BLaER1 treated with 17β-estradiol and CSF1 and Interleukin-3, amounts not matched to agents 10 nM and 100 nM (cell line): ENCODE measurements at regions not wholly inside any gene's neighbourhood (a gene's known extent, or its start where the extent isn't known, plus 50 kb on each side); places are given as distances from the start of the nearest gene placed in this dataset.
A peak's percentile ranks its signal among the peaks of the same experiment; 100 is the strongest.
"Not testable (repeated sequence)": the region's sequence is repeated elsewhere in the genome, so short reads cannot be mapped to it uniquely, and the experiment has no call there.

Experiments used
- H3K27ac ChIP-seq, 11 experiments: shearing (Covaris generic); formaldehyde crosslinking; 2 replicates each; pipeline ENCODE4 v1.8.1; 2022
- H3K27me3 ChIP-seq, 11 experiments: shearing (Covaris generic); formaldehyde crosslinking; 2 replicates each; pipeline ENCODE4 v1.8.1; 2022
- H3K36me3 ChIP-seq, 11 experiments: shearing (Covaris generic); formaldehyde crosslinking; 2 replicates each; pipeline ENCODE4 v1.8.1; 2022
- H3K4me1 ChIP-seq, 10 experiments: shearing (Covaris generic); formaldehyde crosslinking; 2 replicates each; pipeline ENCODE4 v1.8.1; 2022
- H3K4me2 ChIP-seq, 11 experiments: shearing (Covaris generic); formaldehyde crosslinking; 2 replicates each; pipeline ENCODE4 v1.8.1; 2022
- H3K4me3 ChIP-seq, 10 experiments: shearing (Covaris generic); formaldehyde crosslinking; 2 replicates each; pipeline ENCODE4 v1.8.1; 2022
- H3K9ac ChIP-seq, 11 experiments: shearing (Covaris generic); formaldehyde crosslinking; 2 replicates each; pipeline ENCODE4 v1.8.1; 2022
- H3K9me3 ChIP-seq, 11 experiments: shearing (Covaris generic); formaldehyde crosslinking; replicated peaks in 1 of 11; 2 replicates each; pipeline ENCODE4 v1.8.1; 2022
- H4K20me1 ChIP-seq, 11 experiments: shearing (Covaris generic); formaldehyde crosslinking; 2 replicates each; pipeline ENCODE4 v1.8.1; 2022
- Cebpa-rat ChIP-seq, 11 experiments: shearing (Covaris generic); IDR thresholded peaks; 2 replicates each; pipeline ENCODE4 v1.8.1; 2022

DNA sequence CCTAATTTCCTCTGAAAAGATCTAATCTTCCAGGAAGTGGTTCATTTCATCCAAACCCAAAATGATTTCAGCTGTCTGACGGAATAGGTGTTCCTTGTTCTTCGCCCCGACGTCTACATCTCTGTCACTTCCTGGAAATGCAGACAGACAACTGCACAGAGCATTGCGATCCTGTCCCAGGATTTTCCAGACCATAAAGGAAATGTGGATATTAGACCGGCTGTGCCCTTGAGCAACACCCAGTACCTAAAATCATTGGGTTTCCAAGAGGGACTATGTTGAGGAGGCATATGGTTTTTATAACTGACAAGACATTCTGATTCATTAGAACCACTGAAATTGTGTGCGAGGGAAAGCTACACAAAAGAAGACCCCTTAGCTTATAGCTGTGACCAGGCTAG is 74.2 kb downstream of the MSX2 start:
- Histone ChIP-seq H3K9me3 (peaks cover 0 to 8% (median 4%) of the 10 kb centered on the region in 11 experiments; a peak in 5 of 22 replicates), H3K4me2 (no peak overlapping the region), H3K9ac (no peak overlapping the region), H4K20me1 (no peaks in the 10 kb centered on the region), H3K36me3 (no peaks in the 10 kb centered on the region), H3K4me1 (no peaks in the 10 kb centered on the region), H3K4me3 (no peak overlapping the region), H3K27ac (no peak overlapping the region), H3K27me3 (no peaks in the 10 kb centered on the region)
- TF ChIP-seq Cebpa-rat (IDR thresholded peaks at IDR 0.05): no peak

DNA sequence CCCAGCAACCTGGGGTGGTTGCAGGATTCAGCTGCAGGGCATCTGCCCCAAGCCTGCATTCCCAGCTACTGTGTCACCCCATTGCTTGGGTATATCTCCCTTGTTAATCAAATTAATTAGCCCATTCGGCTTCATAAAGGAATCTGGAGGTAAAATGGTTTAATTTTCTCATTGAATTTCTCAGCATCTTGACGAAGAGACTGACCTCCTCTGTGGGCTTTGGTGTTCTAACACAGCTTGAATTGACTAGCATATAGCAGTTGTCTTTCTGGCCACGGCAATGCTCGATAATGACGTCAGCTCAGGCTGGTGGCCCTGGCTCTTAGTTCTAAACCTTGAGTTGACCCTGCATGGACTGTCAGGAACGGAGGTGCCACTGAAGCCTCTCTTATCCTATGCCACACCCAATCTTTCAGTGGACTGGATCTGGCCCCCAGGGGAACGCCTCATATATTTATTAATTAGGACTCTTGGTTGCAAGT is 72.4 kb downstream of the MSX2 start:
- Histone ChIP-seq H3K36me3 (no peaks in the 10 kb centered on the region), H3K4me2 (no peak overlapping the region), H3K4me1 (peaks cover 0 to 1% (median 0%) of the 10 kb centered on the region in 10 experiments; a peak in 1 of 20 replicates), H4K20me1 (no peaks in the 10 kb centered on the region), H3K27me3 (no peaks in the 10 kb centered on the region), H3K4me3 (no peak overlapping the region), H3K9ac (no peak overlapping the region), H3K9me3 (peaks cover 0 to 8% (median 4%) of the 10 kb centered on the region in 11 experiments; a peak in 5 of 22 replicates), H3K27ac (no peak overlapping the region)
- no peak for TF ChIP-seq Cebpa-rat (IDR thresholded peaks at IDR 0.05)

DNA sequence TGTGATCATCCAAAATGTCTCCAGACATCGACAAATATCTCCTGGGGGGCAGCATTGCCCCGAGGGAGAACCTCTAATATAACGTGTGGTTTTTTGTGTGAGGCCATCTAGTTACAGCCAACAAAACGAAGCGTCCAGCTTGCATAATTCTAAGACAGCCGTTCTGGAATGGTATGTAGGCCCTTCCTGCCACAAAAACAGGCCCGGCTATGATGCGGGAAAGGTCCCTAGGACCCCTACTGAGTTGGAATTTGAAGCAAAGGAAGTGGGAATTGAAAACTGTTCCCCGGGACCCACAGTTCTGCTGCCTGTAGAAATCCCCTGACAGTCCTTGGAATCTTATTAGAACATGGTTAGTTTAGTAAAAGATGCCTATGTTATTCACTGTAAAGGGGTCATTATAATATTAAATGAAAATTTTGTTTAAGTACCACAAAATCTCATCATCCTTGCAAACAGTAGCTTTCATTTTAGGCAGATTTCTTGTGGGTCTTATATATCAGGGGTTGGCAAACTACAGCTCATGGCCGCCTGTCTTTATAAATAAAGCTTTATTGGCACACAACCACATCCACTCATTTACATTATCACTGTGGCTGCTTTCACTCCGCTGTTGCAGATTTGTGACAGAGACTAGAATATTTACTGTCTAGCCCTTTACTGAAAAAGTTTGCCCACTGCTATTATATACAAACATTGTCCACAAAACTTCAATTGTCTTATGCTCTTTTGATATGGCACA is 70.7 kb downstream of the MSX2 start:
- Histone ChIP-seq H3K27ac (no peak overlapping the region), H3K9me3 (no peaks in the 10 kb centered on the region), H3K4me1 (peaks cover 0 to 15% (median 5%) of the 10 kb centered on the region in 10 experiments; a peak in 11 of 20 replicates), H3K27me3 (no peaks in the 10 kb centered on the region), H4K20me1 (no peaks in the 10 kb centered on the region), H3K36me3 (no peaks in the 10 kb centered on the region), H3K9ac (no peak overlapping the region), H3K4me2 (no peak overlapping the region), H3K4me3 (no peak overlapping the region)
- TF ChIP-seq Cebpa-rat (IDR thresholded peaks at IDR 0.05): no peak

DNA sequence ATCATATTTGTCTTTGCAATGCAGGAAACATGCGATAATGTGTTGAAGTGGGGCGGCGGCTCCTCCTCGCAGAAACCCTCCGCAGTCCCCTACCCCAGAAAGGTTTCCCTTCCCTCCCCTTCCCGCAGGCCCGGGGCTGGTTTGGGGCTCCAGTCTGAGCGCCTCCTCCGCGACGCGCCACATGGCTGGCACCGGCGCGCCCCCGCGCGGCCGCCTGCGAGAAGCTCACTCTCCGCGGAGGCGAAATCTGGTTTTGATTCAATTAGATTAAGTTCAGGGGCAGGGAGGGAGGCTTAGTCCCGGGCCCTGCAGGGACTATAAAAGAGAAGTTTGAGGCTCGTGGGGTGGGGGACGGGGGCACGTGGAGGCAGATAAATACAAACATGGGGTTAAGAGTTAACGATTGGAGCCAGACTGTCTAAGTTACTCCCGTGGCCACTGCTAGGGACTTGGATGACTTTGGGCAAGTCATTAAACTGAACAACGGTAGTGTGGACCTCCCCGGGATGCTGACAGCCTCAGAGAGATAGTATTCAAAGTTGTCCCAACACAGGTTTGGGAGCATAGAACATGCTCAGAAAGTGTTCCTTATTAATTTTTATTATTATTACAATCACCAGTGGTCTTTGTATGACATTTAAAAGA is 69.4 kb downstream of the MSX2 start:
- H3K27ac ChIP-seq: no peak overlapping the region
- peaks cover 0 to 28% (median 5%) of the 10 kb centered on the region in 10 experiments; a peak in 11 of 20 replicates for H3K4me1 ChIP-seq
- no peak overlapping the region for H3K9ac ChIP-seq
- no peaks in the 10 kb centered on the region for H3K27me3 ChIP-seq
- H4K20me1 ChIP-seq: no peaks in the 10 kb centered on the region
- no peak overlapping the region for H3K4me2 ChIP-seq
- H3K4me3 ChIP-seq: no peak overlapping the region
- H3K36me3 ChIP-seq: no peaks in the 10 kb centered on the region
- TF ChIP-seq Cebpa-rat (IDR thresholded peaks at IDR 0.05): no peak
- H3K9me3 ChIP-seq: no peaks in the 10 kb centered on the region

DNA sequence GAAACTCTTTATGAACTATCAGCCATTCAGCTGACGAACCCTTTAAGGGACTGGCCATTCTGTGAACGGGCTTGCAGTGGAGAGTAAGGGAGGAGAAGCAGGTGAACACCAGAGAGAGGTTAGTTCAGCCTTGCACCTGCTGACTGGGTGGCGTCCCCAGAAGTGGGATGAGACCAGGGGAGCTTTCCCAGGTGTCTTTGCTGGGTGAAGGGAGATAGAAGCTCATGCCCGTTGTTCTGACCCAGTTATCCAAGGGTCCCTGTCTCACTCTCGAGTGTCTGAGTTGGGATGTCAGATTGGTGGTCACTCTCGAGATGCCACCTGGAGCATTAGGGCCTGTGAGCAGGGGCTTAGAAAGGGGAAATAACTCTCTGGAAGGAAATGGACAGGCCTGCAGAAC is 68.7 kb downstream of the MSX2 start:
- no peaks in the 10 kb centered on the region for H3K9me3 ChIP-seq
- H4K20me1 ChIP-seq: no peaks in the 10 kb centered on the region
- H3K4me3 ChIP-seq: no peak overlapping the region
- TF ChIP-seq Cebpa-rat (IDR thresholded peaks at IDR 0.05): no peak
- no peak overlapping the region for H3K27ac ChIP-seq
- H3K9ac ChIP-seq: no peak overlapping the region
- H3K27me3 ChIP-seq: no peaks in the 10 kb centered on the region
- peaks cover 0 to 32% (median 5%) of the 10 kb centered on the region in 10 experiments; a peak in 11 of 20 replicates for H3K4me1 ChIP-seq
- no peaks in the 10 kb centered on the region for H3K36me3 ChIP-seq
- no peak overlapping the region for H3K4me2 ChIP-seq

DNA sequence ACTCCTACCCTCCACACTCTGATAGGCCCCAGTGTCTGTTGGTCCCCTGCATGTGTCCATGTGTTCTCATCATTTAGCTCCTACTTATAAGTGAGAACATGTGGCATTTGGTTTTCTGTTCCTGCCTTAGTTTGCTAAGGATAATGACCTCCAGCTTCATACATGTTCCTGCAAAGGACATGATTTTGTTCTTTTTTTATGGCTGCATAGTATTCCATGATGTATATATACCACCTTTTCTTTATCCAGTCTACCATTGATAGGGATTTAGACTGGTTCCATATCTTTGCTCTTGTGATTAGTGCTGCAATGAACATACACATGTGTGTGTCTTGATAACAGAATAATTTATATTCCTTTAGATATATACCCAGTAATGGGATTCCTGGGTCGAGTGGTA is 67.9 kb downstream of the MSX2 start:
- not testable (repeated sequence) for H3K9ac ChIP-seq, H3K27me3 ChIP-seq, H3K9me3 ChIP-seq, H4K20me1 ChIP-seq, H3K4me3 ChIP-seq, H3K27ac ChIP-seq, H3K36me3 ChIP-seq, H3K4me2 ChIP-seq
- peaks cover 0 to 32% (median 5%) of the 10 kb centered on the region in 10 experiments; a peak in 11 of 20 replicates for H3K4me1 ChIP-seq

DNA sequence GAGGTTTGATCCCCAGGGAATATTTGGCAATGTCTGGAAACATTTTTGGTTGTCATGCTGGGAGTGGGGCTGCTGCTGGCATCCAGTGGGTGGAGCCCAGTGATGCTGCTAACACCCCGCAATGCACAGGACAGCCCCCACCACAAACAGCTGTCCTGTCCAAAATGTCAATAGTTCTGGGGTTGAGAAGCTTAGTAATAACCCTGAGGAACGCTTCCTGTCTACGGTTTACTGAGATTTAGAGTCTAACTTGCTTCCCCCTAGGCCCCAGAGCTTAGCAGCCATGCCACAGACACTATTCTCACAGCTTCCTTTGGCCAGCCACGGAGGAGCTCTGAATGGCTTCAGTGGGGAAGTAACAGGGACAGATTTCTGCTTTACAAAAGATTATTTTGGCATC is 66.5 kb downstream of the MSX2 start:
- Histone ChIP-seq H3K9me3 (peaks cover 0 to 8% (median under 1%) of the 10 kb centered on the region in 11 experiments; a peak in 8 of 22 replicates), H3K4me3 (no peak overlapping the region), H3K9ac (no peak overlapping the region), H3K36me3 (no peaks in the 10 kb centered on the region), H4K20me1 (no peaks in the 10 kb centered on the region), H3K4me2 (peak overlapping the region in 5 of 11 experiments; percentile 20 to 48 (median 39); a peak in 10 of 22 replicates), H3K27me3 (no peaks in the 10 kb centered on the region), H3K27ac (peak overlapping the region in 1 of 11 experiments; percentile 27; a peak in 1 of 22 replicates), H3K4me1 (peaks cover 0 to 32% (median 5%) of the 10 kb centered on the region in 10 experiments; a peak in 11 of 20 replicates)
- TF ChIP-seq Cebpa-rat (IDR thresholded peaks at IDR 0.05): no peak

DNA sequence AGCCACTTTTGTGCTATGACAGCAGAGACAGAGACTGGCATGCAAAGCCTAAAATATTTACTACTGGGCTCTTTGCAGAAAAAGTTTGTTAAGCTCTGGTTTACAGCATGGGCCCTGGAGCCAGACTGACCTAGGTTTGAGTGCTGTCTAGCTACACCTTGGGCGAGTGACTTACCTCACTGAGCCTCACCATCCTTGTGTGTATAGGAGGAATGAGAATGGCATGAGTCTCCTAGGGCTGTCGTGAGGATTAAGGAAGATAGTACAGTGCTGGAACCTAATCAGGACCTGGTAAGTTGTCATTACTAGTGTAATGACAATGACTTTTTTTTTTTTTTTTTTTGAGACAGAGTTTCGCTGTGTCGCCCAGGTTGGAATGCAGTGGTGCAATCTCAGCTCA is 65.2 kb downstream of the MSX2 start:
- no peaks in the 10 kb centered on the region for H3K36me3 ChIP-seq
- peak overlapping the region in 1 of 11 experiments; percentile 19; a peak in 1 of 22 replicates for H3K4me2 ChIP-seq
- peaks cover 8 to 18% (median 13%) of the 10 kb centered on the region in 11 experiments; a peak in 20 of 22 replicates for H3K9me3 ChIP-seq
- no peak for TF ChIP-seq Cebpa-rat (IDR thresholded peaks at IDR 0.05)
- no peaks in the 10 kb centered on the region for H3K27me3 ChIP-seq
- H3K27ac ChIP-seq: no peak overlapping the region
- no peak overlapping the region for H3K9ac ChIP-seq
- peaks cover 0 to 32% (median 5%) of the 10 kb centered on the region in 10 experiments; a peak in 11 of 20 replicates for H3K4me1 ChIP-seq
- no peak overlapping the region for H3K4me3 ChIP-seq
- no peaks in the 10 kb centered on the region for H4K20me1 ChIP-seq

DNA sequence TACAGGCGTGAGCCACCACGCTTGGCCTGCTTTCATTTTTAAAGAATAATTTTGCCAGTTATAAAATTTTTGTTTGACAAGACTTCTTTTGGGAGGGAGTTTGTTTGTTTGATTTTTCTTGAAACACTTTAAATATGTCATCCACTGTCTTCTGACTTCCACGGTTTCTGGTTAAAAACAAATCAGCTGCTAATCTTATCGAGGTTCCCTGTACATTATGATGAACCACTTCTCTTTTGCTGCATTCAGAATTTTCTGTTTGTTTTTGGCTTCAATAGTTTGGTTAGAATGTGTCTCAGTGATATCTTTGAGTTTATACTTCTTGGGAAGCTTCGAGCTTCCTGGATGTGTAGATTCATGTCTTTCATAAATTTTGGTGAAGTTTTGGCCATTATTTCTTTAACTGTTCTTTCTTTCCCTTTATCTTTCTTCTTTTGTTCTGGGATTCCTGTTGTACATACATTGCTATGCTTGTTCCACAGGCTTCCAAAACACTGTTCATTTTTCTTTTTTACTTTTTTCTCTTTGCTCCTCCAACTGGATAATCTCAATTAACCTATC is 60.8 kb downstream of the MSX2 start:
- H3K4me3 ChIP-seq: no peak overlapping the region
- H4K20me1 ChIP-seq: no peaks in the 10 kb centered on the region
- no peaks in the 10 kb centered on the region for H3K27me3 ChIP-seq
- H3K4me2 ChIP-seq: no peak overlapping the region
- no peak for TF ChIP-seq Cebpa-rat (IDR thresholded peaks at IDR 0.05)
- no peaks in the 10 kb centered on the region for H3K36me3 ChIP-seq
- H3K9ac ChIP-seq: no peak overlapping the region
- H3K27ac ChIP-seq: no peak overlapping the region
- peaks cover 0 to 17% (median 0%) of the 10 kb centered on the region in 10 experiments; a peak in 2 of 20 replicates for H3K4me1 ChIP-seq
- H3K9me3 ChIP-seq: peaks cover 10 to 28% (median 22%) of the 10 kb centered on the region in 11 experiments
